ENCODE measurements at regions not wholly inside any gene's neighbourhood (a gene's known extent, or its start where the extent isn't known, plus 50 kb on each side); places are given as distances from the start of the nearest gene placed in this dataset.
"Not testable (repeated sequence)": the region's sequence is repeated elsewhere in the genome, so short reads cannot be mapped to it uniquely, and the experiment has no call there.

GRCh38 chr1:213539464-213539863 is 448.3 kb upstream of the PROX1 start:
- no peaks in the 10 kb centered on the region for H3K9me2 ChIP-seq
- no peaks in the 10 kb centered on the region for H3K4me1 ChIP-seq (ENCODE audit: control insufficient read depth in 1 of 2, insufficient read depth in 2 of 2, low read depth in 1 of 2, low read length in 1 of 2)
- no peaks in the 10 kb centered on the region for H3K79me2 ChIP-seq (ENCODE audit: insufficient read depth)
- H3K9ac ChIP-seq = no peak overlapping the region
- H3K36me3 ChIP-seq (replicated peaks in 1 of 2; ENCODE audit: control insufficient read depth in 1 of 2, insufficient read depth in 2 of 2, low read length in 1 of 2) = no peaks in the 10 kb centered on the region
- CTCF ChIA-PET = no interaction called here
- no peaks in the 10 kb centered on the region for H3K27me3 ChIP-seq (ENCODE audit: insufficient read depth)
- no peak overlapping the region for H3K4me2 ChIP-seq
- no peak for DNase-seq
- H3K4me3 ChIP-seq (ENCODE audit: low read depth in 2 of 2, low read length in 1 of 2) = no peak overlapping the region
- no peaks in the 10 kb centered on the region for H3F3A ChIP-seq (replicated peaks; ENCODE audit: insufficient read depth)
- POLR2A ChIA-PET = no interaction called here
- no peak overlapping the region for H3K27ac ChIP-seq (ENCODE audit: low read depth in 2 of 2, low read length in 1 of 2)
- no peak overlapping the region for H2AFZ ChIP-seq (ENCODE audit: low read depth)
- WGBS (ENCODE audit: low lambda C conversion rate) = 37% methylated on average over 4 of the region's 4 CpGs
- no peaks in the 10 kb centered on the region for H4K20me1 ChIP-seq (ENCODE audit: insufficient read depth)
- TF ChIP-seq RAD21 (IDR thresholded peaks at IDR 0.05; ENCODE audit: low read length) (no peak), MEF2A (IDR thresholded peaks at IDR 0.05; ENCODE audit: borderline replicate concordance, low read depth) (no peak), TAF1 (IDR thresholded peaks at IDR 0.05; ENCODE audit: borderline replicate concordance, low read depth, low read length) (no peak), POLR2AphosphoS5 (IDR thresholded peaks at IDR 0.05; ENCODE audit: low read depth, low read length) (no peak), ZBTB33 (IDR thresholded peaks at IDR 0.05; ENCODE audit: borderline replicate concordance, low read depth) (no peak), FOXM1 (IDR thresholded peaks at IDR 0.05; ENCODE audit: low read depth) (no peak), PBX3 (IDR thresholded peaks at IDR 0.05) (no peak), TEAD4 (IDR thresholded peaks at IDR 0.05; ENCODE audit: borderline replicate concordance, insufficient read depth) (no peak), USF2 (IDR thresholded peaks at IDR 0.05; ENCODE audit: borderline replicate concordance, low read depth, low read length) (no peak), RXRA (IDR thresholded peaks at IDR 0.05; ENCODE audit: borderline replicate concordance, low read depth) (no peak), SIN3A (IDR thresholded peaks at IDR 0.05; ENCODE audit: borderline replicate concordance, low read depth, low read length) (no peak), YY1 (IDR thresholded peaks at IDR 0.05; ENCODE audit: low read depth) (no peak)
- no peaks in the 10 kb centered on the region for H3K9me3 ChIP-seq

GRCh38 chr1:213541641-213542040 is 446.1 kb upstream of the PROX1 start:
- H3K4me1 ChIP-seq (ENCODE audit: control insufficient read depth in 1 of 2, insufficient read depth in 2 of 2, low read depth in 1 of 2, low read length in 1 of 2) = no peaks in the 10 kb centered on the region
- POLR2A ChIA-PET = no interaction called here
- H3K9ac ChIP-seq = no peak overlapping the region
- H4K20me1 ChIP-seq (ENCODE audit: insufficient read depth) = no peaks in the 10 kb centered on the region
- no peak overlapping the region for H2AFZ ChIP-seq (ENCODE audit: low read depth)
- no peaks in the 10 kb centered on the region for H3F3A ChIP-seq (replicated peaks; ENCODE audit: insufficient read depth)
- no peaks in the 10 kb centered on the region for H3K9me2 ChIP-seq
- CTCF ChIA-PET = no interaction called here
- H3K79me2 ChIP-seq (ENCODE audit: insufficient read depth) = no peaks in the 10 kb centered on the region
- TF ChIP-seq GATA2 (CRISPR knock-in tag; IDR thresholded peaks at IDR 0.05) = no peak
- TF ChIP-seq NFIC (IDR thresholded peaks at IDR 0.05; ENCODE audit: borderline replicate concordance) = no peak
- no peak for TF ChIP-seq RFX5 (IDR thresholded peaks at IDR 0.05; ENCODE audit: low read length)
- no peak for TF ChIP-seq SMC3 (IDR thresholded peaks at IDR 0.05; ENCODE audit: low read depth, low read length)
- TF ChIP-seq RAD21 (IDR thresholded peaks at IDR 0.05; ENCODE audit: low read length) = no peak
- TF ChIP-seq TAF1 (IDR thresholded peaks at IDR 0.05; ENCODE audit: borderline replicate concordance, low read depth, low read length) = no peak
- TF ChIP-seq JUND (IDR thresholded peaks at IDR 0.05) = no peak
- no peak for TF ChIP-seq NRF1 (IDR thresholded peaks at IDR 0.05; ENCODE audit: low read depth, low read length)
- no peak for TF ChIP-seq CTCF (IDR thresholded peaks at IDR 0.05)
- TF ChIP-seq RCOR1 (IDR thresholded peaks at IDR 0.05; ENCODE audit: low read length) = no peak
- no peak for TF ChIP-seq ELF1 (IDR thresholded peaks at IDR 0.05)
- H3K36me3 ChIP-seq (replicated peaks in 1 of 2; ENCODE audit: control insufficient read depth in 1 of 2, insufficient read depth in 2 of 2, low read length in 1 of 2) = no peaks in the 10 kb centered on the region
- H3K4me3 ChIP-seq (ENCODE audit: low read depth in 2 of 2, low read length in 1 of 2) = no peak overlapping the region
- no peaks in the 10 kb centered on the region for H3K27me3 ChIP-seq (ENCODE audit: insufficient read depth)
- H3K4me2 ChIP-seq = no peak overlapping the region
- 0% methylated on average over 1 of the region's 1 CpG for WGBS (ENCODE audit: low lambda C conversion rate)
- H3K9me3 ChIP-seq = no peaks in the 10 kb centered on the region
- DNase-seq = no peak
- no peak overlapping the region for H3K27ac ChIP-seq (ENCODE audit: low read depth in 2 of 2, low read length in 1 of 2)

- H3K4me3 ChIP-seq (ENCODE audit: low read depth in 2 of 2, low read length in 1 of 2); H3K36me3 ChIP-seq (replicated peaks in 1 of 2; ENCODE audit: control insufficient read depth in 1 of 2, insufficient read depth in 2 of 2, low read length in 1 of 2); H3K27ac ChIP-seq (ENCODE audit: low read depth in 2 of 2, low read length in 1 of 2); POLR2A ChIA-PET; H3K4me2 ChIP-seq; H3K9me2 ChIP-seq; H3K9me3 ChIP-seq; H3K4me1 ChIP-seq (ENCODE audit: control insufficient read depth in 1 of 2, insufficient read depth in 2 of 2, low read depth in 1 of 2, low read length in 1 of 2); H3K9ac ChIP-seq; H4K20me1 ChIP-seq (ENCODE audit: insufficient read depth); H3F3A ChIP-seq (replicated peaks; ENCODE audit: insufficient read depth); DNase-seq; H3K79me2 ChIP-seq (ENCODE audit: insufficient read depth); H3K27me3 ChIP-seq (ENCODE audit: insufficient read depth); H2AFZ ChIP-seq (ENCODE audit: low read depth); CTCF ChIA-PET: not testable (repeated sequence)
- WGBS (ENCODE audit: low lambda C conversion rate) = 68% methylated on average over 4 of the region's 4 CpGs
Measured at GRCh38 chr1:213545181-213545580, 442.6 kb upstream of the PROX1 start.

All from SK-N-SH (cell line).